HG02759 (cell line): ENCODE measurements at regions not wholly inside any gene's neighbourhood (a gene's known extent, or its start where the extent isn't known, plus 50 kb on each side); places are given as distances from the start of the nearest gene placed in this dataset.
"Not testable (repeated sequence)": the region's sequence is repeated elsewhere in the genome, so short reads cannot be mapped to it uniquely, and the experiment has no call there.

Experiments used
- ATAC-seq: cut with Tn5 transposase; IDR thresholded peaks from one replicate; pipeline ENCODE4 v1.9.1; 2021; ENCODE audit warnings: mild to moderate bottlenecking, moderate library complexity; ENCODE audit not compliant: unreplicated experiment

GRCh38 chr2:75844651-75845050 lies 133.9 kb upstream of the GCFC2 start:
- no peak for ATAC-seq

DNA sequence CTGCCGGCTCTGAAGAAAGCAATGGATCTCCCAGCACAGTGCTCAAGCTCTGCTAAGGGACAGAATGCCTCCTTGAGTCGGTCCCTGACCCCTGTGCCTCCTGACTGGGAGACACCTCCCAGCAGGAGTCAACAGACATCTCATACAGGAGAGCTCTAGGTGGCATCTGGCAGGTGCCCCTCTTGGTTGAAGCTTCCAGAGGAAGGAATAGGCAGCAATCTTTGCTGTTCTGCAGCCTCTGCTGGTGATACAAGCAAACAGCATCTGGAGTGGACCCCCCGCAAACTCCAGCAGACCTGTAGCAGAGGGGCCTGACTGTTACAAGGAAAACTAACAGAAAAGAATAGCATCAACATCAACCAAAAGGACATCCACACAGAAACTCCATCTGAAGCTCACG lies 123.9 kb upstream of the GCFC2 start:
- ATAC-seq, result not testable (repeated sequence)

DNA sequence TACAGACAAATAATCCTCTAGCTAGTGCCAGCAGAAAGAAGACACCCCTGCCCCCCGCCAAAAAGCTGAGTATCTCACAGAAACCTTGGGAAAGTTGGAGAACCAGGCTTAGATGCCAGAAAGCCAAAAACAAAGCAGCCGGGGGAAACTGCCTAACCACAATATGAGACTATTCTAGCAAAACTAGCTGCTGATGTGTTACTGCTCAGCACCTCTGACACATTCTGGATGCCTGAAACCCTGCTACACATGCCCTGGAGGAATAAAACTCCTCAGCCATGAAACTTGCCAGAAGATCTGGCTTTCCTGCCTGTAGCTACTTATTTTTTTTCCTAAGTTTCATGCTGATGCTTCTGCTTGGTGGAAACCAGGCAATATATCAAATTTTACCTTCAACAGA lies 122.7 kb upstream of the GCFC2 start:
- ATAC-seq, result no peak

- no peak for ATAC-seq
Observed at GRCh38 chr2:75828826-75829225, 118.1 kb upstream of the GCFC2 start.

- ATAC-seq, result not testable (repeated sequence)
Observed at GRCh38 chr2:75823515-75823914, 112.8 kb upstream of the GCFC2 start.

- no peak for ATAC-seq
Observed at GRCh38 chr2:75822336-75822735, 111.6 kb upstream of the GCFC2 start.

GRCh38 chr2:75820693-75821092 lies 110.0 kb upstream of the GCFC2 start:
- ATAC-seq, result no peak

DNA sequence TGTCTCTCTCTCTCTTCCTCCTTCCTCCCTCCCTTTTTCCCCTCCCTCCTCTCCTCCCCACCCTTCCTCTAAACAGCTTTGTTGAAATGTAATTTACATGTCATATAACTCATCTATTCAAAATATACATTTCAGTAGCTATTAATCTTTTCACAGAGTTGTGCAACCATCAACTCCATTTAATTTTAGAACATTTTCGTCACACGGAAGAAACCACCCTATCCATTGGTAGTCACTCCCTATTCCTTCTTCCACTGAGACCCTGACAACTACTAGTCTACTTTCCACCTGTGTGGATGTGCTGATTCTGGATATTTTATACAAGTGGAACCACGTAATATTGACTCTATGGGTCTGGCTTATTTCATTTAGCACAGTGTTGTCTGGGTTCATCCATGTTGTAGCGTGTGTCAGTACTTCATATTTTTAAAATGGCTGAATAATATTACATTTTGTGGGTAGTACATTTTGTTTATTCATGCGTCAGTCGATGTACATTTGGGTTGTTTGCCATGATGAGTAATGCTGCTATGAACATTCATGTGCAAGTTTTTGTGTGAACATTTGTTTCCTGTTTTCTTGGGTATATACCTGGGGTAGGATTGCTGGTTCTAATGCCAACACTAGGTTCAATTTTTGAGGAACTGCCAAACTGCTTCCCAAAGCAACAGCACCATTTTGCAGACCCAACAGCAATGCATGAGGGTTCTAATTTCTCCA lies 100.1 kb upstream of the GCFC2 start:
- ATAC-seq, result no peak

DNA sequence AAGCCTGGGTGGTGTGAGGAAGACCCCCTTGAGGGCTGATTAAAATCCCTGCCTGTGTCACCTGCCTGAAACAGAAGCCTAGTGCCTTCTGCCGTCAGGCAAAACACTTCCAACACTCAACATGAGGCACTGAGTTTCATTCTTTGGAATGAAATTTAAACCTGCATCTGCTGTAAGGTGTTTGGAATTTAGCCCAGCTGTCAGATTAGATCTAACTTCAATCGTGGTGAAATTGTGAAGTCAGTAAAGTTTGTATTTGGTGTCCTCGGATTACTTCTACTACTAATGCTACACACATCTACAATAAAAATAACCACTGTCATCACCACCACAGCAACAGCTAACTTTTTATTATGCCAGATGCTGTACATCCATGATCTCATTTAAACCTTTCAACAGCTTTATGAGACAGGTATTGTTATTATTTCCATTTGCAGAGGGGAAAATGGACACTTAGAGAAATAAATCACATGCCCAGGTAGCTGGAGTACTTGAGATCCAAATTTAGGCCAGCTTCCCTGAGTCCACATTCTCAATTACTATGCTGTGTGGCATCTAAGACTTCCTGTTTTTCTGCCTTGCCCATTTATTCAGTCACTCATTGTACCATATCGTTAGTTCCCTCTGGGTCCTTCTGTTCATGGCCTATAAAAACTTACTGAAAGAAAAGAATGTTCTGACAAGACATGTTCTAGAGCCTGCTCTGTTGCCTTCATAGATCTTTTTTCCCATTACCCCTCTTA lies 98.2 kb upstream of the GCFC2 start:
- no peak for ATAC-seq

GRCh38 chr2:75807992-75808391 lies 97.3 kb upstream of the GCFC2 start:
- ATAC-seq, result no peak

GRCh38 chr2:75801234-75801982 lies 90.7 kb upstream of the GCFC2 start:
- ATAC-seq, result peak; percentile 40

DNA sequence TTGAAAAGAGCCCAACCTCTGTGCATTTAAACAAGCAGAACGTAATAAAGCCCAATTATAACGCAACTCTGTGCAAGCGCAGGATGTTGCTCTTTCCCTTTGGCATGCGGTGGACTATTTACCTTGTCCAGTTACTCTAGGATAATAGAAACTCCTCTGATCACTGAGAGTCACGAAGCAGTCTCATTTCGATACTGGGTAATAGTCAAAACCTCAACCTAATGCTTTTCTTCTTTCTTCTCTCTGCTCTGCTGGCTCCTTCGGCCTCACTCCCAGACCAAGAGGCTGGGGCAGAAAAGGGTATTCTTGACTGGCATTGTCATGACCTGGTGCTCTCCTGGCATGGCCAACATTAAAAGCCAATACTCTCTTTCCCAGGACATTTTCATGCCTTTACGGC lies 89.7 kb upstream of the GCFC2 start:
- ATAC-seq, result peak; percentile 65

- ATAC-seq, result peak; percentile 58
Observed at GRCh38 chr2:75799859-75800258, 89.1 kb upstream of the GCFC2 start.

- ATAC-seq, result no peak
Observed at GRCh38 chr2:75798569-75798968, 87.9 kb upstream of the GCFC2 start.

GRCh38 chr2:75792996-75793395 lies 82.3 kb upstream of the GCFC2 start:
- no peak for ATAC-seq

- no peak for ATAC-seq
Observed at GRCh38 chr2:75792146-75792545, 81.4 kb upstream of the GCFC2 start.

DNA sequence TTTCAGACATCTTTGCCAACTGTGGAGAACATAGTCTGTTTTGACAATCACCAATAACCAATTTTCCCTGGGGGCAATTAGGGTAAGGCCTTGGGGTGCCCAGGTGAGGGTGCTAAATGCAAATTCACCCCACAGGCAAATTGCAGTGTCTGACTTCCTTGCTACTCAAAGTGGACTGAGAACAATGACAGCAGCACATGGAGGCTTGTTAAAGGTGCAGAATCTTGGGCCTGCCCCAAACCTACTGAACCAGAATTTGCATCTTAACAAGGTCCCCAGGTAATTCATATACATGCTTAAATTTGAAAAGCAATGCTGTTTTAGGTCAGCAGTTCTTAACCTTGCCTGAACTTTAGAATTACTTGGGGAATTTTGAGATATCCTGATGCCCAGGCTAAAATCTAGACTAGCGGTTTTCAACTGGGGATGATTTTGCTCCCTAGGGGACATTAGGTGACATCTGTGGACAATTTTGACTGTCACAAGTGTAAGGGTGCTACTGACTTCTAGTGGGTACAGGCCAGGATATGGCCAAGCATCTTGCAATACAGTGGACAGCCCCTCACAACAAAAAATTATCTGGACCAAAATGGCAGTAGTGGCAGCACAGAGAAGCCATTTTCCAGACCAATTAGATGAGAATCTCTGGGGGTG lies 80.2 kb upstream of the GCFC2 start:
- ATAC-seq, result peak; percentile 28

DNA sequence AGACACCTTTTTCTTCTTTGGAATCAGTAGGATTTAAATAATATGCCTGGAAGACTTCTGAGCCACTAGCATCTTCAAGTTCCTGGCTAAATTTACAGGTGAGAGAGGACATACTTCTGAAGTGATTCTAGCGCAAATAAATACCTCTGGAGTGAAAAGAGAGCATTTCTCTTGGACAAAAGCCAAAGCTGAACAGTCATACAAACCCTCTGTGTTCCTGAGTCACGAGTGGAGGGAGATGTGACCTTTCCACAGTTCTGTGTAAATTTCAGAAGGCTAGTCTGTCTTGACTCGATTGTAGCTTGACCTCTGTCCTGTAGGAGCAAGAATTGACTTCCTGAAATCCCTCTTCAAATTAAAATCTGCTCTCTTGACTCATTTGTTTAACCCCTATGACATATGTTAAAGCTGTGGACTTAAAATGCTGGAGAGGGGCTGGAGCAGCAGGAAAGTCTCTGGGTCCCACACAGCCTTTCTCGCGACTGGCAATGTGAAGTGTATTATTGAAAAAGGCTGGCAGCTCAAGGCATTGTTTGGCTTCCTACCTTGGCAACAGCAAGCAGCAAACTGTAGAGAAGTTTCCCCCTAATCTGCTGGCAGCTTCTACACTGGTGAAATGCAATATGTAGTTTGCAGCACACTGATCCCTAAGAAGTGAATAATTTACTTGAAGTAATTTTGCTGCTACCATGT lies 79.6 kb upstream of the GCFC2 start:
- ATAC-seq, result no peak

- no peak for ATAC-seq
Observed at GRCh38 chr2:75788902-75789301, 78.2 kb upstream of the GCFC2 start.

- no peak for ATAC-seq
Observed at GRCh38 chr2:75788154-75788553, 77.4 kb upstream of the GCFC2 start.
